Natural killer cell (primary cell): ENCODE measurements at regions not wholly inside any gene's neighbourhood (a gene's known extent, or its start where the extent isn't known, plus 50 kb on each side); places are given as distances from the start of the nearest gene placed in this dataset.

ENCODE experiments used
- ATAC-seq, 3 donors: fragments of 150-1000 bp in 2 of 3; fragments of 200-7000 bp in 1 of 3; cut with Tn5 transposase; 1 replicate in 1 of 3; 2 replicates in 2 of 3; pipeline ENCODE4 v1.10.0; 2021; ENCODE audit warnings: mild to moderate bottlenecking in 2 of 3, moderate library complexity in 2 of 3
- DNase-seq, 2 donors: peaks; one replicate each; pipeline versions ENCODE4 v3.0.0 to v3.0.0-alpha.2; 2013 to 2021; ENCODE audit warnings: mixed read lengths in 1 of 2
- H3K27ac ChIP-seq: one replicate; pipeline ENCODE4 v1.5.1; 2013; ENCODE audit warnings: mild to moderate bottlenecking, low read length
- H3K27me3 ChIP-seq: one replicate; pipeline ENCODE4 v1.6.1; 2013; ENCODE audit warnings: low read length; ENCODE audit not compliant: control insufficient read depth, insufficient read depth
- H3K36me3 ChIP-seq: one replicate; pipeline ENCODE4 v1.6.1; 2013; ENCODE audit warnings: low read length; ENCODE audit not compliant: control insufficient read depth, insufficient read depth
- H3K4me1 ChIP-seq: one replicate; pipeline ENCODE4 v1.6.1; 2013; ENCODE audit warnings: low read length; ENCODE audit not compliant: control insufficient read depth, insufficient read depth
- H3K4me3 ChIP-seq: one replicate; pipeline ENCODE4 v1.5.1; 2013; ENCODE audit warnings: low read length
- H3K9me3 ChIP-seq: one replicate; pipeline ENCODE4 v1.6.1; 2013; ENCODE audit warnings: low read length; ENCODE audit not compliant: control insufficient read depth, insufficient read depth
- H3K27ac Mint-ChIP-seq, 2 donors: one replicate each; pipeline ENCODE4 v1.8.0; 2022; ENCODE audit warnings: mild to moderate bottlenecking in 2 of 2, mixed read lengths in 2 of 2, moderate library complexity in 1 of 2
- H3K27me3 Mint-ChIP-seq, 2 donors: one replicate each; pipeline ENCODE4 v1.8.0; 2022; ENCODE audit warnings: low read depth in 2 of 2, mixed read lengths in 2 of 2
- H3K36me3 Mint-ChIP-seq: one replicate; pipeline ENCODE4 v1.8.0; 2022; ENCODE audit warnings: mixed read lengths
- H3K4me1 Mint-ChIP-seq, 2 donors: one replicate each; pipeline ENCODE4 v1.8.0; 2022; ENCODE audit warnings: mixed read lengths in 2 of 2
- H3K4me3 Mint-ChIP-seq: one replicate; pipeline ENCODE4 v1.8.0; 2022; ENCODE audit warnings: mild to moderate bottlenecking, moderate library complexity, mixed read lengths
- H3K9me3 Mint-ChIP-seq, 2 donors: one replicate each; pipeline ENCODE4 v1.8.0; 2022; ENCODE audit warnings: mixed read lengths in 2 of 2
- WGBS: methylation state at CpG from one replicate; pipeline ENCODE4 v1.1.7; 2013; ENCODE audit warnings: missing lambda C conversion rate; ENCODE audit not compliant: insufficient coverage; 5-methylcytosine and 5-hydroxymethylcytosine counted together
- intact Hi-C: fragments of 100-400 bp; cut with micrococcal nuclease; formaldehyde crosslinking; loops from one replicate; pipeline ENCODE4 v1.14.2; 2022
- TF ChIP-seq, protein P1 (sequence below): fragments of 200-600 bp; IDR thresholded peaks from one replicate; pipeline ENCODE4 v1.8.0; 2022; ENCODE audit warnings: antibody characterized with exemption

GRCh38 chr1:232247669-232248068, 382.3 kb downstream of the SIPA1L2 start:
- TF ChIP-seq, protein P1, sequence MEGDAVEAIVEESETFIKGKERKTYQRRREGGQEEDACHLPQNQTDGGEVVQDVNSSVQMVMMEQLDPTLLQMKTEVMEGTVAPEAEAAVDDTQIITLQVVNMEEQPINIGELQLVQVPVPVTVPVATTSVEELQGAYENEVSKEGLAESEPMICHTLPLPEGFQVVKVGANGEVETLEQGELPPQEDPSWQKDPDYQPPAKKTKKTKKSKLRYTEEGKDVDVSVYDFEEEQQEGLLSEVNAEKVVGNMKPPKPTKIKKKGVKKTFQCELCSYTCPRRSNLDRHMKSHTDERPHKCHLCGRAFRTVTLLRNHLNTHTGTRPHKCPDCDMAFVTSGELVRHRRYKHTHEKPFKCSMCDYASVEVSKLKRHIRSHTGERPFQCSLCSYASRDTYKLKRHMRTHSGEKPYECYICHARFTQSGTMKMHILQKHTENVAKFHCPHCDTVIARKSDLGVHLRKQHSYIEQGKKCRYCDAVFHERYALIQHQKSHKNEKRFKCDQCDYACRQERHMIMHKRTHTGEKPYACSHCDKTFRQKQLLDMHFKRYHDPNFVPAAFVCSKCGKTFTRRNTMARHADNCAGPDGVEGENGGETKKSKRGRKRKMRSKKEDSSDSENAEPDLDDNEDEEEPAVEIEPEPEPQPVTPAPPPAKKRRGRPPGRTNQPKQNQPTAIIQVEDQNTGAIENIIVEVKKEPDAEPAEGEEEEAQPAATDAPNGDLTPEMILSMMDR: no peak
- Mint-ChIP-seq H3K9me3 (no peaks in the 10 kb centered on the region), H3K4me1 (no peaks in the 10 kb centered on the region), H3K4me3 (no peak overlapping the region), H3K27ac (no peak overlapping the region), H3K27me3 (peaks cover 32 to 90% of the 10 kb centered on the region in 2 donors), H3K36me3 (no peaks in the 10 kb centered on the region)
- Histone ChIP-seq H3K4me3 (no peak overlapping the region), H3K36me3 (no peaks in the 10 kb centered on the region), H3K27ac (no peak overlapping the region), H3K9me3 (no peaks in the 10 kb centered on the region), H3K4me1 (no peaks in the 10 kb centered on the region), H3K27me3 (peaks cover 13% of the 10 kb centered on the region)
- intact Hi-C loops: no loop called here
- no peak for DNase-seq
- no peak for ATAC-seq
- WGBS: 66% methylated on average over 3 of the region's 3 CpGs

GRCh38 chr1:232244426-232244825, 385.5 kb downstream of the SIPA1L2 start:
- ATAC-seq (no peak), DNase-seq (no peak)
- Mint-ChIP-seq H3K4me1 (no peaks in the 10 kb centered on the region), H3K36me3 (no peaks in the 10 kb centered on the region), H3K4me3 (no peak overlapping the region), H3K27ac (no peak overlapping the region), H3K9me3 (no peaks in the 10 kb centered on the region), H3K27me3 (peaks cover 22 to 77% of the 10 kb centered on the region in 2 donors)
- WGBS: 89% methylated on average over 1 of the region's 1 CpG
- Histone ChIP-seq H3K27me3 (peaks cover 7% of the 10 kb centered on the region), H3K9me3 (no peaks in the 10 kb centered on the region), H3K4me1 (no peaks in the 10 kb centered on the region), H3K36me3 (no peaks in the 10 kb centered on the region), H3K27ac (no peak overlapping the region), H3K4me3 (no peak overlapping the region)
- intact Hi-C loops: no loop called here
- TF ChIP-seq, protein P1: no peak

GRCh38 chr1:232239998-232240397, 389.9 kb downstream of the SIPA1L2 start:
- Histone ChIP-seq H3K9me3 (no peaks in the 10 kb centered on the region), H3K36me3 (no peaks in the 10 kb centered on the region), H3K4me1 (no peaks in the 10 kb centered on the region), H3K4me3 (no peak overlapping the region), H3K27ac (no peak overlapping the region), H3K27me3 (peaks cover 2% of the 10 kb centered on the region)
- Mint-ChIP-seq H3K27me3 (peaks cover 13 to 46% of the 10 kb centered on the region in 2 donors), H3K9me3 (no peaks in the 10 kb centered on the region), H3K4me1 (no peaks in the 10 kb centered on the region), H3K4me3 (no peak overlapping the region), H3K27ac (no peak overlapping the region), H3K36me3 (no peaks in the 10 kb centered on the region)
- intact Hi-C loops: no loop called here
- 79% methylated on average over 4 of the region's 6 CpGs for WGBS
- DNase-seq: no peak
- TF ChIP-seq, protein P1: no peak
- ATAC-seq: no peak

- no peak overlapping the region for H3K27ac Mint-ChIP-seq
- no peaks in the 10 kb centered on the region for H3K4me1 Mint-ChIP-seq
- Histone ChIP-seq H3K36me3 (no peaks in the 10 kb centered on the region), H3K9me3 (no peaks in the 10 kb centered on the region), H3K4me1 (no peaks in the 10 kb centered on the region), H3K27me3 (peaks cover 2% of the 10 kb centered on the region), H3K27ac (no peak overlapping the region), H3K4me3 (no peak overlapping the region)
- no peak for ATAC-seq
- no peaks in the 10 kb centered on the region for H3K9me3 Mint-ChIP-seq
- intact Hi-C loops: no loop called here
- no peak overlapping the region for H3K4me3 Mint-ChIP-seq
- no peaks in the 10 kb centered on the region for H3K36me3 Mint-ChIP-seq
- peaks cover 8 to 46% of the 10 kb centered on the region in 2 donors for H3K27me3 Mint-ChIP-seq
- DNase-seq: no peak
- 95% methylated on average over 2 of the region's 3 CpGs for WGBS
- TF ChIP-seq, protein P1: no peak
Observed at GRCh38 chr1:232239522-232239921, 390.4 kb downstream of the SIPA1L2 start.
